ENCODE measurements at regions not wholly inside any gene's neighbourhood (a gene's known extent, or its start where the extent isn't known, plus 50 kb on each side); places are given as distances from the start of the nearest gene placed in this dataset.
"Not testable (repeated sequence)": the region's sequence is repeated elsewhere in the genome, so short reads cannot be mapped to it uniquely, and the experiment has no call there.

- ATAC-seq = no peak
- BruUV-seq (replicated peaks) = no TSS peak
- CTCF ChIA-PET (ENCODE audit: low intra/inter-chr PET ratio, low total read pairs) = no interaction called here
- FAIRE-seq = no peak
- TF ChIP-seq ZNF83 (CRISPR knock-in tag; IDR thresholded peaks at IDR 0.05; ENCODE audit: borderline replicate concordance) (no peak), MED1 (CRISPR knock-in tag; IDR thresholded peaks at IDR 0.05) (no peak), SOX6 (IDR thresholded peaks at IDR 0.05) (no peak), SOX6 (CRISPR knock-in tag; IDR thresholded peaks at IDR 0.05) (no peak), JDP2 (CRISPR knock-in tag; IDR thresholded peaks at IDR 0.05; ENCODE audit: borderline replicate concordance) (no peak), NCOA5 (CRISPR knock-in tag; IDR thresholded peaks at IDR 0.05) (no peak), ISX (CRISPR knock-in tag; conservative IDR thresholded peaks at IDR 0.05) (no peak), SNAI1 (CRISPR knock-in tag; IDR thresholded peaks at IDR 0.05; ENCODE audit: borderline replicate concordance) (no peak), ZNF33A (CRISPR knock-in tag; IDR thresholded peaks at IDR 0.05; ENCODE audit: borderline replicate concordance) (no peak), ZNF274 (CRISPR knock-in tag; IDR thresholded peaks at IDR 0.05) (no peak), ZNF761 (CRISPR knock-in tag; conservative IDR thresholded peaks at IDR 0.05) (no peak), CBX5 (CRISPR knock-in tag; IDR thresholded peaks at IDR 0.05; ENCODE audit: borderline replicate concordance) (no peak), CBX1 (IDR thresholded peaks at IDR 0.05; ENCODE audit: low read depth) (no peak), ZSCAN30 (CRISPR knock-in tag; IDR thresholded peaks at IDR 0.05) (no peak), ZNF317 (CRISPR knock-in tag; IDR thresholded peaks at IDR 0.05) (no peak), ZNF282 (IDR thresholded peaks at IDR 0.05; ENCODE audit: partially characterized antibody) (no peak), ARNT (IDR thresholded peaks at IDR 0.05) (no peak), HNF4A (CRISPR knock-in tag; IDR thresholded peaks at IDR 0.05) (no peak)
- TF ChIP-seq, protein P1, sequence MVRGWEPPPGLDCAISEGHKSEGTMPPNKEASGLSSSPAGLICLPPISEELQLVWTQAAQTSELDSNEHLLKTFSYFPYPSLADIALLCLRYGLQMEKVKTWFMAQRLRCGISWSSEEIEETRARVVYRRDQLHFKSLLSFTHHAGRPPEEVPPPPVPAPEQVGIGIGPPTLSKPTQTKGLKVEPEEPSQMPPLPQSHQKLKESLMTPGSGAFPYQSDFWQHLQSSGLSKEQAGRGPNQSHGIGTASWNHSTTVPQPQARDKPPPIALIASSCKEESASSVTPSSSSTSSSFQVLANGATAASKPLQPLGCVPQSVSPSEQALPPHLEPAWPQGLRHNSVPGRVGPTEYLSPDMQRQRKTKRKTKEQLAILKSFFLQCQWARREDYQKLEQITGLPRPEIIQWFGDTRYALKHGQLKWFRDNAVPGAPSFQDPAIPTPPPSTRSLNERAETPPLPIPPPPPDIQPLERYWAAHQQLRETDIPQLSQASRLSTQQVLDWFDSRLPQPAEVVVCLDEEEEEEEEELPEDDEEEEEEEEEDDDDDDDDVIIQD (CRISPR knock-in tag; IDR thresholded peaks at IDR 0.05; ENCODE audit: low read depth) = no peak
- TF ChIP-seq, protein P2, sequence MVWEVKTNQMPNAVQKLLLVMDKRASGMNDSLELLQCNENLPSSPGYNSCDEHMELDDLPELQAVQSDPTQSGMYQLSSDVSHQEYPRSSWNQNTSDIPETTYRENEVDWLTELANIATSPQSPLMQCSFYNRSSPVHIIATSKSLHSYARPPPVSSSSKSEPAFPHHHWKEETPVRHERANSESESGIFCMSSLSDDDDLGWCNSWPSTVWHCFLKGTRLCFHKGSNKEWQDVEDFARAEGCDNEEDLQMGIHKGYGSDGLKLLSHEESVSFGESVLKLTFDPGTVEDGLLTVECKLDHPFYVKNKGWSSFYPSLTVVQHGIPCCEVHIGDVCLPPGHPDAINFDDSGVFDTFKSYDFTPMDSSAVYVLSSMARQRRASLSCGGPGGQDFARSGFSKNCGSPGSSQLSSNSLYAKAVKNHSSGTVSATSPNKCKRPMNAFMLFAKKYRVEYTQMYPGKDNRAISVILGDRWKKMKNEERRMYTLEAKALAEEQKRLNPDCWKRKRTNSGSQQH (CRISPR knock-in tag; IDR thresholded peaks at IDR 0.05; ENCODE audit: low read depth) = no peak
- TF ChIP-seq, protein P3, sequence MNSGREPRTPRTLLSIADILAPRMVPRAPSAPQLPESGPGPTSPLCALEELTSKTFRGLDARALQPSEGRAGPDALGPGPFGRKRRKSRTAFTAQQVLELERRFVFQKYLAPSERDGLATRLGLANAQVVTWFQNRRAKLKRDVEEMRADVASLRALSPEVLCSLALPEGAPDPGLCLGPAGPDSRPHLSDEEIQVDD (CRISPR knock-in tag; IDR thresholded peaks at IDR 0.05; ENCODE audit: borderline replicate concordance) = no peak
- in situ Hi-C loops (cut with HindIII; ENCODE audit: extremely low pct_ligation_motif_present, low pct_unique_long_range_greater_than_20kb) = no loop called here
- Histone ChIP-seq H3K36me3 (replicated peaks in 1 of 2; ENCODE audit: control insufficient read depth in 1 of 2, insufficient read depth in 2 of 2, low read length in 2 of 2) (no peaks in the 10 kb centered on the region), H3K27ac (ENCODE audit: extremely low read length, insufficient read depth, low read length) (no peak overlapping the region), H3K4me2 (ENCODE audit: low read depth, low read length) (no peak overlapping the region), H3K4me1 (ENCODE audit: insufficient read depth, low read length) (no peaks in the 10 kb centered on the region), H3K27me3 (ENCODE audit: control insufficient read depth in 1 of 2, insufficient read depth in 2 of 2, low read length in 2 of 2) (no peaks in the 10 kb centered on the region), H3K9ac (ENCODE audit: insufficient read depth, low read depth, low read length) (no peak overlapping the region), H3K9me3 (ENCODE audit: low read length) (no peaks in the 10 kb centered on the region), H4K20me1 (ENCODE audit: insufficient read depth, low read length) (no peaks in the 10 kb centered on the region), H3K79me2 (ENCODE audit: insufficient read depth, low read length) (no peaks in the 10 kb centered on the region), H3K4me3 (replicated peaks in 1 of 3; ENCODE audit: insufficient read depth in 1 of 3, low read depth in 2 of 3, low read length in 3 of 3) (no peak overlapping the region), H2AFZ (ENCODE audit: low read length) (no peak overlapping the region)
- WGBS (ENCODE audit: low lambda C conversion rate) = 0% methylated on average over 1 of the region's 1 CpG
- POLR2A ChIA-PET = no interaction called here
- intact Hi-C loops (cut with micrococcal nuclease; ENCODE audit: unreplicated experiment) = no loop called here
- DNase-seq (ENCODE audit: low spot score) = no peak
These were observed 112.0 kb downstream of the ARHGAP36 start for GRCh38 chrX:131170148-131170547.

- no CpG with 5 or more reads among the region's 4 CpGs for WGBS (ENCODE audit: low lambda C conversion rate)
- POLR2A ChIA-PET; H3K4me3 ChIP-seq (replicated peaks in 1 of 3; ENCODE audit: insufficient read depth in 1 of 3, low read depth in 2 of 3, low read length in 3 of 3); H3K36me3 ChIP-seq (replicated peaks in 1 of 2; ENCODE audit: control insufficient read depth in 1 of 2, insufficient read depth in 2 of 2, low read length in 2 of 2); H3K9me3 ChIP-seq (ENCODE audit: low read length); H2AFZ ChIP-seq (ENCODE audit: low read length); H3K27me3 ChIP-seq (ENCODE audit: control insufficient read depth in 1 of 2, insufficient read depth in 2 of 2, low read length in 2 of 2); H4K20me1 ChIP-seq (ENCODE audit: insufficient read depth, low read length); DNase-seq (ENCODE audit: low spot score); intact Hi-C loops (cut with micrococcal nuclease; ENCODE audit: unreplicated experiment); BruUV-seq (replicated peaks); H3K27ac ChIP-seq (ENCODE audit: extremely low read length, insufficient read depth, low read length); in situ Hi-C loops (cut with HindIII; ENCODE audit: extremely low pct_ligation_motif_present, low pct_unique_long_range_greater_than_20kb); FAIRE-seq; H3K9ac ChIP-seq (ENCODE audit: insufficient read depth, low read depth, low read length); H3K79me2 ChIP-seq (ENCODE audit: insufficient read depth, low read length); ATAC-seq; CTCF ChIA-PET (ENCODE audit: low intra/inter-chr PET ratio, low total read pairs); H3K4me2 ChIP-seq (ENCODE audit: low read depth, low read length); H3K4me1 ChIP-seq (ENCODE audit: insufficient read depth, low read length): not testable (repeated sequence)
These were observed 105.5 kb downstream of the ARHGAP36 start for GRCh38 chrX:131163645-131164044.
